Common myeloid progenitor, CD34-positive (primary cell): ENCODE measurements at regions not wholly inside any gene's neighbourhood (a gene's known extent, or its start where the extent isn't known, plus 50 kb on each side); places are given as distances from the start of the nearest gene placed in this dataset.

Source experiments
- CTCF ChIA-PET: fragments of 350-600 bp; sonication (Branson Sonifier 250); formaldehyde crosslinking; loops from one replicate; lab custom pipeline; 2021; ENCODE audit warnings: antibody characterized with exemption; lab: Charles Lee
- POLR2A ChIA-PET: fragments of 350-600 bp; sonication (Branson Sonifier 250); formaldehyde crosslinking; loops from one replicate; lab custom pipeline; 2021; ENCODE audit warnings: antibody characterized with exemption; lab: Charles Lee
- DNase-seq, 3 donors: peaks; one replicate each; pipeline versions ENCODE4 v3.0.0 to v3.0.0-alpha.2; 2013
- H3K27ac ChIP-seq, 2 experiments: 1 replicate in 1 of 2; 2 replicates in 1 of 2; pipeline ENCODE4 v1.7.0; 2013; ENCODE audit warnings: inconsistent platforms in 2 of 2, low read length in 2 of 2, mild to moderate bottlenecking in 2 of 2, low read depth in 1 of 2, moderate library complexity in 1 of 2; ENCODE audit not compliant: severe bottlenecking in 2 of 2, insufficient read depth in 1 of 2, poor library complexity in 1 of 2
- H3K27me3 ChIP-seq, 5 experiments: replicated peaks in 2 of 5; 1 replicate in 3 of 5; 2 replicates in 2 of 5; pipeline versions ENCODE4 v1.6.1 to v1.7.0; 2013; ENCODE audit warnings: low read length in 4 of 5, mild to moderate bottlenecking in 2 of 5, moderate library complexity in 2 of 5, inconsistent platforms in 1 of 5; ENCODE audit not compliant: insufficient read depth in 5 of 5, control insufficient read depth in 4 of 5
- H3K36me3 ChIP-seq, 4 experiments: 1 replicate in 2 of 4; 2 replicates in 2 of 4; pipeline versions ENCODE4 v1.6.1 to v1.7.0; 2013; ENCODE audit warnings: low read length in 3 of 4, control low read depth in 1 of 4, mild to moderate bottlenecking in 1 of 4; ENCODE audit not compliant: control insufficient read depth in 4 of 4, insufficient read depth in 4 of 4
- H3K4me1 ChIP-seq, 4 experiments: 1 replicate in 3 of 4; 2 replicates in 1 of 4; pipeline versions ENCODE4 v1.6.1 to v1.7.1; 2013; ENCODE audit warnings: low read length in 3 of 4, mild to moderate bottlenecking in 3 of 4, control low read depth in 1 of 4, inconsistent platforms in 1 of 4, moderate library complexity in 1 of 4; ENCODE audit not compliant: control insufficient read depth in 4 of 4, insufficient read depth in 4 of 4; ENCODE audit errors: control extremely low read depth in 1 of 4
- H3K4me3 ChIP-seq, 7 experiments: 1 replicate in 4 of 7; 2 replicates in 3 of 7; pipeline versions ENCODE4 v1.5.1 to v1.7.0; 2013; ENCODE audit warnings: mild to moderate bottlenecking in 7 of 7, low read length in 6 of 7, moderate library complexity in 6 of 7, inconsistent platforms in 2 of 7, low read depth in 2 of 7, control low read depth in 1 of 7; ENCODE audit not compliant: insufficient read depth in 4 of 7, control insufficient read depth in 1 of 7; ENCODE audit errors: extremely low read depth in 1 of 7
- H3K9me3 ChIP-seq, 5 experiments: 1 replicate in 4 of 5; 2 replicates in 1 of 5; pipeline versions ENCODE4 v1.6.1 to v1.7.1; 2013; ENCODE audit warnings: low read length in 4 of 5, mild to moderate bottlenecking in 2 of 5, inconsistent platforms in 1 of 5, low read depth in 1 of 5, moderate library complexity in 1 of 5; ENCODE audit not compliant: control insufficient read depth in 4 of 5, insufficient read depth in 2 of 5; ENCODE audit errors: control extremely low read depth in 1 of 5
- WGBS: methylation state at CpG from one replicate; pipeline ENCODE4 v1.1.5; 2013; ENCODE audit not compliant: insufficient coverage; 5-methylcytosine and 5-hydroxymethylcytosine counted together

DNA sequence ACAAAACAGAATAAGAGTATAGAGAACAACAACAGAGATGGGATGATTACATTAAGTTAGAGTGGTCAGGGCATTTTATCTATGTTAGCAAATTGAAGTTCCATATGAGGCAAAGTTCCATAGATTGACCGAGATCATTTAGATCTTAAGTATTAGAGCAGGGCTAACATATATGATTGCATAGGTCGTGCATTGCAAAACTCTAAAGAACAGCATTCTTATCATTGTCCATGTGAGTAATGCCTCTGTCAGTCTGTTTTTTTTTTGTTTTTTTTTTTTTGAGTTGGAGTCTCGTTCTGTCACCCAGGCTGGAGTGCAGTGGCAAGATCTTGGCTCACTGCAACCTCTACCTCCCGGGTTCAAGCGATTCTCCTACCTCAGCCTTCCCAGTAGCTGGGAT is 341.7 kb upstream of the KCNH8 start:
- no peak for DNase-seq
- no peaks in the 10 kb centered on the region for H3K9me3 ChIP-seq
- 100% methylated on average over 1 of the region's 5 CpGs for WGBS
- no peaks in the 10 kb centered on the region for H3K36me3 ChIP-seq
- no peak overlapping the region for H3K27ac ChIP-seq
- no peaks in the 10 kb centered on the region for H3K4me1 ChIP-seq
- POLR2A ChIA-PET = no interaction called here
- CTCF ChIA-PET = no interaction called here
- H3K27me3 ChIP-seq = no peaks in the 10 kb centered on the region
- H3K4me3 ChIP-seq = no peak overlapping the region

DNA sequence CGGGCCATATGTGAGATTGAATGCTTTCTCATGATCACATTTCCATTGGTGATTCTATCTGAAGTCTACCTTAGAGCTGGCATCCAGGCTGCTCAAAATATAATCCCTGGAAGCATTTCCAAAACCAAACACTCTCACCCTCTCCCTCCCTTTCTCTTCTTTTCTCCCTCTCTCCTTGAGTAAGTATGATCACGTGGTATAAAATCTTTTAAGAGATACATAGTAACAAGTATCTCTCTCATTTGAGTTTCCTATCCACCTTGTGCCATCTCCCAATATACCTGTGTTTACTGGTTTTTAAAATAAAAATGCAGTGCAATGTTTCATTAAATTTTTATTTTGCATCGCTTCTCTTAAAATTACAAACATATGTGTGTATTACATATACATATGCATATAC is 350.9 kb upstream of the KCNH8 start:
- no peaks in the 10 kb centered on the region for H3K9me3 ChIP-seq
- no peaks in the 10 kb centered on the region for H3K27me3 ChIP-seq
- no peak overlapping the region for H3K27ac ChIP-seq
- H3K4me3 ChIP-seq = no peak overlapping the region
- no peaks in the 10 kb centered on the region for H3K4me1 ChIP-seq
- ChIA-PET POLR2A (no interaction called here), CTCF (no interaction called here)
- no peaks in the 10 kb centered on the region for H3K36me3 ChIP-seq
- no peak for DNase-seq
- 100% methylated on average over 1 of the region's 3 CpGs for WGBS

DNA sequence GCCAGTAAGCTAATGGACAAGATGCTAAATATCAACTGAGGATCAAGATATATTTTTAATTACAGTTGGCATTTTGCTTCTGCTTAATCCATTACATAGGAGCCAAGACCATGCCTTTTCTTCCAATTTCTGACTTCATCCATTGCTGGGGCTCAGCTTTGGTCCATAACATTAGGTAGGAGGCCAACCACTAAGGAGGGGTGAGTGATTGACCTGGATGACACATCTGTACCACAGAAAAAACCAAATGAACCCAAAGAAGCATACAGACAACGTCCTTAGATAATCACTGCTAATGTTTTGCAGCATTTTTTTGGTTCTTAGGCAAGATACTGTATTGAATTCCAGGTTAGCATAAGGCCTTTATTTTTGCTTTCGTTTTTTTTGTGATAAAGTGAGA is 353.2 kb upstream of the KCNH8 start:
- H3K9me3 ChIP-seq = no peaks in the 10 kb centered on the region
- no peak for DNase-seq
- H3K4me1 ChIP-seq = no peaks in the 10 kb centered on the region
- ChIA-PET CTCF (no interaction called here), POLR2A (no interaction called here)
- H3K4me3 ChIP-seq = no peak overlapping the region
- H3K27ac ChIP-seq = no peak overlapping the region
- 90% methylated on average over 2 of the region's 2 CpGs for whole genome bisulfite sequencing
- H3K36me3 ChIP-seq = no peaks in the 10 kb centered on the region
- no peaks in the 10 kb centered on the region for H3K27me3 ChIP-seq

DNA sequence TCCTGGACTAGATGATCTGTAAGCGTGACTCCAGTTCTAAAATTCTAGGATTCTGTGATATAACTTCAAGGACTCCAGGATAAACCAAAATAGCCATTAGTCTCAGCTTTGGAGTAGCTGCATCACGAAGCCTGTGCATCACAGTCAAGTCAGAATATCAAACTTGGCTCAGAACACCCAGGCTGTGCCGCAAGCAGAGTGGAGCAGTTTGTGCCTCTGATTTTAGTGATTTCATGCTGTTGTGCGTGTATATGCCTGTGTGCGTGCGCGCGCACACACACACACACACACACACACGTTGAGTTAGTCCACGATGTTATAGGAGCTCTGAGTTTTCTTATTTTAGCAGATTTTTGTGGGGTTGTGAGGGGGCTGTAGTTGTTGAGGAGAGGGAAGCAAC is 356.6 kb upstream of the KCNH8 start:
- no peak for DNase-seq
- WGBS = 100% methylated on average over 3 of the region's 10 CpGs
- Histone ChIP-seq H3K36me3 (no peaks in the 10 kb centered on the region), H3K9me3 (no peaks in the 10 kb centered on the region), H3K27me3 (no peaks in the 10 kb centered on the region), H3K4me1 (no peaks in the 10 kb centered on the region), H3K4me3 (no peak overlapping the region), H3K27ac (no peak overlapping the region)
- CTCF ChIA-PET = interaction anchor here (0.7 kb wide), 1 partner anchor 398 kb away, joined by 3 read pairs; no protein-coding TSS in a partner anchor
- POLR2A ChIA-PET = no interaction called here

DNA sequence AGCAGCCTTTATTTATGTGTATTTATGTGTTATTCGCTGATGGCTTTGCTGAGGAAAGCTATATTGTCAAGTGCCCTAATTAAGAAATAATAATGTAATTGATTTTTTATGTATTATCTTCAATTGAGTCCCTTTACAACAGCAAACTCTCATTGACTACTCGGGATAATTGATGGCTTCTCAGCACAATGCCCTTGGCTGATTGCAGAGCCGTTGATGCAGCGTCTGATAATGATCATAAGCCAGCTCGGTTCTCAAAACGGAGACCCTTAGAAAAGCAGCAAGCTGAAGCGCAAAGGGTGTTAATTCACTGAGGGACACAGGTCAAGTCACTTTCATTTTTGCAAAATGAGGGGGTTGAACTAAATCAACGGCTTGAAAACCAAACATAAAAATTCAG is 357.1 kb upstream of the KCNH8 start:
- Histone ChIP-seq H3K27me3 (no peaks in the 10 kb centered on the region), H3K4me1 (no peaks in the 10 kb centered on the region), H3K9me3 (no peaks in the 10 kb centered on the region), H3K4me3 (no peak overlapping the region), H3K27ac (no peak overlapping the region), H3K36me3 (no peaks in the 10 kb centered on the region)
- 87% methylated on average over 6 of the region's 8 CpGs for WGBS
- ChIA-PET POLR2A (interaction anchor here (0.6 kb wide), 1 partner anchor 817 kb away, joined by 10 read pairs; no protein-coding TSS in a partner anchor), CTCF (interaction anchor here (0.7 kb wide), 1 partner anchor 397 kb away, joined by 3 read pairs; no protein-coding TSS in a partner anchor)
- no peak for DNase-seq

DNA sequence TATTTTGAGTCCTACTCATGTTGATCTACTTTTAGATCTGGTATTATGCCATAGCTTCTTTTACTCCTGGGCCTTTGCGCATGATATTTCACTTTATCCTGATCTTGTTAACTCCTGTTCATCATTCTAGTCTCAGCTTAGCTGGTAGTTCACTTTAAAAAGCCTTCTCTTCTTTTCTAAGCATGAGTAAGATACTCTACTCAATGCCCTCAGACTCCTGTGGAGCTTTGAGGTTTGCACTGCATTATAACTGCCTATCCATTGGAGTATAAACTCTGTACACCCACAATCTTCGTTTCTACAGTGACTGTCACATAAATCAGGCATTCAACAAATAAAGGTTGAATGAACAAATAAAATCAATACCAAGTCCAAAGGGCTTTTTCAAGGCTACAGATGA is 357.9 kb upstream of the KCNH8 start:
- Histone ChIP-seq H3K27me3 (no peaks in the 10 kb centered on the region), H3K4me3 (no peak overlapping the region), H3K27ac (no peak overlapping the region), H3K9me3 (no peaks in the 10 kb centered on the region), H3K36me3 (no peaks in the 10 kb centered on the region), H3K4me1 (no peaks in the 10 kb centered on the region)
- CTCF ChIA-PET = interaction anchor here (0.8 kb wide), 1 partner anchor 31 kb away, joined by 3 read pairs; no protein-coding TSS in a partner anchor
- POLR2A ChIA-PET = no interaction called here
- WGBS = 100% methylated on average over 1 of the region's 2 CpGs
- DNase-seq = no peak

DNA sequence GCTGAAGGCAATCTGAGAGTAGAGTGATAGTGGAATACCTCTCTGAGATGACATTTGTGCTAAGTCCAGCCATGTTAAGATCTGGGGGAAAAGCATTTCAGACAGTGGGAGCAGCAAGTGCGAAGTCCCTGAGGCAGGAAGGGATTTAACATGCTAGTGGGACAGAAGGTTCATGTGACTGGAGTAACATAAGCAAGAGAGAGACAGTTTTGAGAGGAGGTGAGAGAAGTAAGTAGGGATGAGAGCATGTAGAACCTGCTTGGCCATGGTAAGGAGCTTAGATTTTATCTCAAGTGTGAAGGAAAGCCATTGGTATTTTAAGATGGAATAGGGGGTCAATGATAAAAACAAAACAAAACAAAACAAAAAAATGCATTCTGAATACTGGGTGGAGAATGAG is 358.6 kb upstream of the KCNH8 start:
- CTCF ChIA-PET = interaction anchor here (0.8 kb wide), 1 partner anchor 31 kb away, joined by 3 read pairs; no protein-coding TSS in a partner anchor
- no peaks in the 10 kb centered on the region for H3K36me3 ChIP-seq
- no peaks in the 10 kb centered on the region for H3K9me3 ChIP-seq
- no peaks in the 10 kb centered on the region for H3K4me1 ChIP-seq
- H3K4me3 ChIP-seq = no peak overlapping the region
- POLR2A ChIA-PET = no interaction called here
- WGBS = 100% methylated on average over 1 of the region's 1 CpG
- no peak overlapping the region for H3K27ac ChIP-seq
- no peaks in the 10 kb centered on the region for H3K27me3 ChIP-seq
- DNase-seq = peak in 2 of 3 donors; percentile 22 to 35
